GM12891 (cell line): ENCODE measurements at regions not wholly inside any gene's neighbourhood (a gene's known extent, or its start where the extent isn't known, plus 50 kb on each side); places are given as distances from the start of the nearest gene placed in this dataset.
"Not testable (repeated sequence)": the region's sequence is repeated elsewhere in the genome, so short reads cannot be mapped to it uniquely, and the experiment has no call there.

Experiments
- DNase-seq: peaks from one replicate; pipeline ENCODE4 v3.0.0; 2011; ENCODE audit warnings: low spot score; ENCODE audit not compliant: insufficient read length
- FAIRE-seq: peaks from 2 replicates; lab custom pipeline; 2011; peaks lifted over from hg19 to GRCh38; lab: Jason Lieb, UNC
- PAX5 ChIP-seq: IDR thresholded peaks from 2 replicates; pipeline ENCODE4 v1.6.1; 2011; ENCODE audit warnings: low read length, moderate library complexity, mild to moderate bottlenecking; ENCODE audit not compliant: insufficient read depth, severe bottlenecking
- POLR2A ChIP-seq: IDR thresholded peaks from 2 replicates; pipeline ENCODE4 v1.6.1; 2011; ENCODE audit warnings: low read depth, low read length, control low read depth
- POLR2AphosphoS5 ChIP-seq: IDR thresholded peaks from 2 replicates; pipeline ENCODE4 v1.6.1; 2011; ENCODE audit warnings: low read depth, low read length, control low read depth
- POU2F2 ChIP-seq: IDR thresholded peaks from 2 replicates; pipeline ENCODE4 v1.6.1; 2011; ENCODE audit warnings: low read depth, mild to moderate bottlenecking, control low read depth, low read length, moderate library complexity
- SPI1 ChIP-seq: IDR thresholded peaks from 2 replicates; pipeline ENCODE4 v1.6.1; 2011; ENCODE audit warnings: low read depth, low read length, control low read depth
- TAF1 ChIP-seq: IDR thresholded peaks from 2 replicates; pipeline ENCODE4 v1.6.1; 2011; ENCODE audit warnings: low read depth, low read length, control low read depth

DNA sequence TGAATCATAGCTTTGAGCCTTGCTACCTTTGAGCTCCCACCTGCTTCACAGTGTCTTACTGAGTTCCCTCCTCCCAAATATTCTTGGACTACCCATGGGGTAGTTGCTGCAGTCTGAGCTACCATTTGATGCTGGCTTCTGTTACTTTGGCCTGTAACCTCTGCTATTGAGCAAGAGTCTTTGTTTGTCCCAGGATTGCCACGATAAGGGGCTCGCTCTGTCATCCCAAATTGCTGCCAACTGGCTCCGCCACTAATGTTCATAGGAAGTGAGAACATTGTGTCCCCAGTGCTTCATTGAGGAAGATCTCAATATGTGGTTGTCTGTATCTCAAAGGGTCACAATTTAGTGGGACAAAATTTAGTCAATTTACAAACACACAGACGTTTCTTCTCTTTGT is 103.8 kb downstream of the TRIM43 start:
- no peak for DNase-seq
- no peak for TF ChIP-seq PAX5
- TF ChIP-seq POLR2AphosphoS5, result no peak
- TF ChIP-seq TAF1, result no peak
- TF ChIP-seq POLR2A, result no peak
- no peak for TF ChIP-seq SPI1
- no peak for TF ChIP-seq POU2F2
- no peak for FAIRE-seq

DNA sequence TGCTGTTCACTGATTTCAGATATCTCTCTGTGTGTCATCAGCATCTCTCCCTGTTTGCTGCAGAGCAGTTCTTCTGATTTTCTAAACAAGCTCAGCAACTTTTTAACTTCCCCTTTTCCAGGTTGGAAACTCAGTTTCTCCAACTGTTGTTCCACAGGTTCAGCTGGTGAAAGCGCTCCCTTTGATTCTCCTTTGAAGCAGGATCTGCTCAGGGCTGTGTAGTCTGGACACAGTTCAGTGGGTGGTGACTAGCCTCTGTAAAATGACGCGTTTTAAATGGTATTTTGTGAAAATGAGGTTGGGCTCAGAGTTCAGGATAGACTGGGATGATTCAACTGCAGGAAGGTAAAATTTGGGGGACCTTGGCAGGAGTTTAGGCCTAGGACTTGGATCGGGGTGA is 106.3 kb downstream of the TRIM43 start:
- DNase-seq (no peak), FAIRE-seq (no peak)
- TF ChIP-seq TAF1 (no peak), SPI1 (no peak), PAX5 (no peak), POLR2AphosphoS5 (no peak), POLR2A (no peak), POU2F2 (no peak)

GRCh38 chr2:95699201-95700184 is 107.7 kb downstream of the TRIM43 start:
- FAIRE-seq, result not testable (repeated sequence)

DNA sequence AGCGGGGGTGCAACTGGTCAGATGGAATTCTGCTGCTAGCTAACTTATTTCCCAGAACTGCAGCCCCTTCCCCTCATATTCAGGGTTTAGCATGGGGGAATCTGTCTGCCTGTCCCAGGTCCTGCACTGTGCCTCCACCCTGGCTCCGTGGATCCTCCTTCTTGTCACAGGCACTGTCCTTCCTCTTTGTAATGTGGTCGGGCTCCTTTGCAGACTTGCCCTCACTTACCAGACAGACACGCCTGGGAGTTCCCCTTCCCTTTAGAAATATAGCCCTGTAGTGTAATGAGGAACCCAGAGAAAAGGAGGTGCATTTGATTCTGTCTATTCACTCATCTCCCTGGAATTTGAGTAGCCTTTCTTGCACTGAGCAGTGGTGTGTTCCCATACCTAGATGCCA is 108.7 kb downstream of the TRIM43 start:
- DNase-seq (no peak), FAIRE-seq (no peak)
- TF ChIP-seq POLR2AphosphoS5 (no peak), POU2F2 (no peak), SPI1 (no peak), PAX5 (no peak), POLR2A (no peak), TAF1 (no peak)

More at GRCh38 chr2:95699201-95700184, 107.7 kb downstream of the TRIM43 start:
- DNase-seq, result not testable (repeated sequence)

GRCh38 chr2:95702471-95702870 is 110.7 kb downstream of the TRIM43 start:
- TF ChIP-seq TAF1 (no peak), POU2F2 (no peak), SPI1 (no peak), POLR2AphosphoS5 (no peak), POLR2A (no peak), PAX5 (no peak)
- DNase-seq (no peak), FAIRE-seq (no peak)

GRCh38 chr2:95707161-95707560 is 115.4 kb downstream of the TRIM43 start:
- DNase-seq, FAIRE-seq: not testable (repeated sequence)

DNA sequence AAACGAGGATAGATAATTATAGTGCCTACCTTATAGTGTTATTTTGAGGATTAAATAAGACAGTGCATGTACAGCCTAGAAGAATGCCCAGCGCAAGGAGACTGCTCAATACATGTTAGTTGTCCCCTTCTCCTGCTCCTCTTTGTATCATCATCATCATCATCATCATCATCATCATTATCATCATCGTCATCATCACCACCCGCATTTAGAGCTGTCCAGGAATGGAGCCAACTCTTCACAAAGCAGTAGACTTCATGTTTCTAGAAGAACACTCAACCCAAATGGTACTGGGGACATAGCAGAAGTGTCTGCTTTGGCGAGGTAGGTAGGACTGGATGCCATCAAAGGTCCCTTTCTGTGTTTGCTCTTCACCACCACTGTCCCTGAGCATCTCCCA is 116.0 kb downstream of the TRIM43 start:
- DNase-seq (no peak), FAIRE-seq (no peak)
- TF ChIP-seq TAF1 (no peak), POU2F2 (no peak), POLR2AphosphoS5 (no peak)

DNA sequence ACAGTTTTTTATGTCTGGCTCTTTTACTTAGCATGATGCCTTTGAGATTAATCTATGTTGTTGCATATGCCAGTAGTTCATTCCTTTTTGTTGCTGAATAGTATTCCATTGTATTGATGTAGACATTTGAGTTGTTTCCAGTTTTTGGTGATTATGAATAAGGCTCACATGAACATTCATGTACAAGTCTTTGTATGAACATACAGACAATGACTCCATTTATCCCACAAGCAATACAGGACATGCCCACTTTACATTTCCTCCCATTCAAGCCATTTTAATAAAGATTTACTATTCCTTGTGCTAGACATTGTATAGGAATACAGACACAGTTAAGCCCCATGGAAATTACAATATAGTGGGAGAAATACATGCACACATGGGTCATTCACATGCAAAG is 118.0 kb downstream of the TRIM43 start:
- DNase-seq (no peak), FAIRE-seq (no peak)
- TF ChIP-seq POLR2A (no peak), SPI1 (no peak)

- DNase-seq, FAIRE-seq: not testable (repeated sequence)
Measured at GRCh38 chr2:95713470-95714177, 121.8 kb downstream of the TRIM43 start.

DNA sequence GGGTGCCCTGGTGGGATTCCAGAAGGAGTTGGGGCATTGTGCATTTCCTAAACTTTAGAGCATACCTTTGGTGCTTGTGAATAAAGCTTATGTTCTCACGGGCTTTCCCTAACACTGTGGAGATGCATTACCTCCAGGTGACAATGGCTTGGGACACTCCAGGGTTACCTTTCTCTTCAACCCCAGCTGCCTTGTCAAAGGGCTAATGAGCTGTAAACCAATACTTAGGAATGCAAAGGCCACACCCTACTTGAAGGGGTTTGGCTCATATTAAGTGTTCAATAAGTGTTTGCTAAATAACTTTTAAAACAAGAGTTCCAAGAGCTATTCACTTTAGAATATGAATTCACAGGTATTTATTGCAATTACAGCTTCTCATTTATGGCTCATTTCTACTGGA is 122.6 kb downstream of the TRIM43 start:
- FAIRE-seq, DNase-seq: not testable (repeated sequence)

DNA sequence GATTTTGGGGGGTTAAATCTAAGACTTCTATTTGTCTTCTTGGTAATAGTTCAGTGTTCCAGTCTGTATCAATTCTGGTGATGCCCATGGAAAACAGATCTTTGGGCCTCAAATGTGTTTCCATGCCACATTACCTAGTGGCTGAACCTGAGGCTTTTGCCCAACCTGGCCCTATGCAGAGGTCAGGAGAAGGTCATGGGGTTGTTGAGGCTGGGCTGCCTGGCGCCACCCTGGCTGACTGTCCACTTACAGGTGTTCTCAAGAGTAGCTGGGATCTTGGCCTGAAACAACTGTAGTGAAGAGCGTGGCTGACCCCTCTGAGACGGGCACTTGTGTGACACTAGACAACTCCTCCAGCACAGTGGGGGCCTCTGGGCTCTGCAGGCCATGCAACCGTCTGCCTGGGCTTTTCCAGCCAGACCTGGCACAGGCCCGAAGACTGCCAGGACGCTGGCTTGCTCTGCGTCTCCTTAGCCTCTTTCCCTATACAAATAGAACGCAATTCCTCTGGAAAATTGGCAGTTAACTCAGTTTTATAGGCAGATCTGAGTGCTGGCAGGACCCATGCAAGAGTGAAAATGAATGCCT is 127.8 kb downstream of the TRIM43 start:
- TF ChIP-seq POLR2AphosphoS5 (no peak), PAX5 (no peak), POU2F2 (no peak), SPI1 (no peak), TAF1 (no peak), POLR2A (no peak)
- no peak for DNase-seq
- no peak for FAIRE-seq
